ENCODE measurements at regions not wholly inside any gene's neighbourhood (a gene's known extent, or its start where the extent isn't known, plus 50 kb on each side); places are given as distances from the start of the nearest gene placed in this dataset.

GRCh38 chr2:85959826-85960225 is 71.0 kb upstream of the ST3GAL5 start:
- Histone ChIP-seq H3K9ac (ENCODE audit: control insufficient read depth, insufficient read depth, low read length) (no peak overlapping the region), H3K36me3 (ENCODE audit: control insufficient read depth in 2 of 2, insufficient read depth in 2 of 2, low read length in 1 of 2) (no peaks in the 10 kb centered on the region), H3K9me3 (replicated peaks; ENCODE audit: control insufficient read depth, insufficient read depth, low read length) (peaks cover 21% of the 10 kb centered on the region; the same call in 2 of the 3 replicates), H3K4me3 (no peak overlapping the region), H3K27me3 (replicated peaks in 1 of 2; ENCODE audit: control insufficient read depth in 2 of 2, insufficient read depth in 2 of 2, low read length in 1 of 2) (no peaks in the 10 kb centered on the region), H2AFZ (ENCODE audit: control insufficient read depth, low read depth, low read length) (no peak overlapping the region), H4K20me1 (ENCODE audit: control insufficient read depth, insufficient read depth) (no peaks in the 10 kb centered on the region), H3K79me2 (ENCODE audit: control insufficient read depth, insufficient read depth, low read length) (no peaks in the 10 kb centered on the region), H3K27ac (ENCODE audit: control insufficient read depth, insufficient read depth) (no peak overlapping the region), H3K4me1 (ENCODE audit: control insufficient read depth, insufficient read depth, low read length) (no peaks in the 10 kb centered on the region; the same call in none of the 2 replicates), H3K4me2 (ENCODE audit: control insufficient read depth, insufficient read depth) (no peak overlapping the region)
- RAD21 ChIA-PET (ENCODE audit: unreplicated experiment), result no interaction called here
- CTCF ChIA-PET, result no interaction called here
- no peak for DNase-seq (ENCODE audit: low read depth, low spot score)
- no peak for FAIRE-seq
- intact Hi-C loops (cut with micrococcal nuclease; ENCODE audit: unreplicated experiment), result no loop called here
- POLR2A ChIA-PET, result interaction anchor here (1.0 kb wide), 1 partner anchor 14 kb away, joined by 3 read pairs; no protein-coding TSS in a partner anchor
- 50% methylated on average over 2 of the region's 2 CpGs for WGBS (ENCODE audit: insufficient coverage, insufficient replicate concordance, low lambda C conversion rate, missing lambda C conversion rate)
- ATAC-seq, result no peak
- SMC1A ChIA-PET (ENCODE audit: uncharacterized antibody, unreplicated experiment), result interaction anchor here (0.8 to 2.1 kb wide), 6 partner anchors 8 to 76 kb away, joined by 3 to 6 read pairs (median 4); no protein-coding TSS in a partner anchor
- in situ Hi-C loops (cut with MboI), result no loop called here
- BruUV-seq (replicated peaks), result no TSS peak
- TF ChIP-seq WRNIP1 (IDR thresholded peaks at IDR 0.05; ENCODE audit: borderline replicate concordance, low read depth, low read length) (no peak), RFX5 (IDR thresholded peaks at IDR 0.05; ENCODE audit: low read depth, low read length) (no peak), ZNF592 (IDR thresholded peaks at IDR 0.05) (no peak), TCF3 (IDR thresholded peaks at IDR 0.05; ENCODE audit: borderline replicate concordance, insufficient read depth, low read depth, low read length) (no peak), MYB (IDR thresholded peaks at IDR 0.05; ENCODE audit: borderline replicate concordance, low read depth, low read length) (no peak), PAX8 (IDR thresholded peaks at IDR 0.05) (no peak), TCF7 (IDR thresholded peaks at IDR 0.05; ENCODE audit: borderline replicate concordance) (no peak), STAT3 (IDR thresholded peaks at IDR 0.05; ENCODE audit: low read depth, low read length) (no peak)

All from GM12878 (cell line).